Islet of Langerhans (tissue), 1 donor: ENCODE measurements at regions not wholly inside any gene's neighbourhood (a gene's known extent, or its start where the extent isn't known, plus 50 kb on each side); places are given as distances from the start of the nearest gene placed in this dataset.

Experiments
- FAIRE-seq: peaks from one replicate; lab custom pipeline; 2011; peaks lifted over from hg19 to GRCh38; lab: Jason Lieb, UNC

DNA sequence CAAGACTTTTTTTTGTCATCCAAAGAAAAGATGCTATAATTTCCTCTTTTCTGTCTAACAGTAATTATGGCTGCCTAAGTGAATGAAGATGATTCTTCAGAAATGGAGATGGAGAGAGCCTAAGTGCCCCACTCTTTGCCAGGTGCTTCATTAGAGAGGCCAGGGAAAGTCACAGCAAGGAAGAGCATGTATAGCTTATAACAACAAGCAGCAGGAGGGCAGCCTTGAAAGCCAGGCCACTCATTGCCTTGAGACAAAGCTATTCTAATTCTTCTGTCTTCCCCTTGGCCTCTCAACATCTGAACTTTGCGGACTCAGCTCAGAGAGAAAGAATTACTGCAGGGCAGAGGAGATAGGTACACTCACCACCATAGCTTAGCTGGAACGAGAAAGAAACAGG is 112.0 kb upstream of the ZNF366 start:
- no peak for FAIRE-seq

- FAIRE-seq, result no peak
Observed at GRCh38 chr5:72618708-72619107, 111.5 kb upstream of the ZNF366 start.

DNA sequence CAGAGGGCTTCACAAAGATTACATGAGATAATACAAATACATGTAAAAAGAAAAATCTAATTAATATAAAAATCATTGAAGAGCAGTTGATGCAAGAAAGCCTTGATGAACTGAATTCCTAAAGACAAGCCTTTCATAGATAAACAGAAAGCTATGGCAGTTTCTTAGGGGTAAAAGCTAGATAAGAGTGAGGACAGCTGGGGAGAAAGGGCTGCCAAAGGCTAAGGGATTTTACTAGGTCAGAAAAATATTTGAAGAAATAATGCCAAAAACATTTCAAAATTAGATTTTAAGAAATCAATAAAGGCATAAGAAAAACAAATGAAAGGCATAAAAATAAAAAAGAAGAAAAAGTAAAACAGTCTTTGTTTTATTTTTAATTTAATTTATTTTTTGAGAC is 107.9 kb upstream of the ZNF366 start:
- no peak for FAIRE-seq

- no peak for FAIRE-seq
Observed at GRCh38 chr5:72613515-72613914, 106.3 kb upstream of the ZNF366 start.

DNA sequence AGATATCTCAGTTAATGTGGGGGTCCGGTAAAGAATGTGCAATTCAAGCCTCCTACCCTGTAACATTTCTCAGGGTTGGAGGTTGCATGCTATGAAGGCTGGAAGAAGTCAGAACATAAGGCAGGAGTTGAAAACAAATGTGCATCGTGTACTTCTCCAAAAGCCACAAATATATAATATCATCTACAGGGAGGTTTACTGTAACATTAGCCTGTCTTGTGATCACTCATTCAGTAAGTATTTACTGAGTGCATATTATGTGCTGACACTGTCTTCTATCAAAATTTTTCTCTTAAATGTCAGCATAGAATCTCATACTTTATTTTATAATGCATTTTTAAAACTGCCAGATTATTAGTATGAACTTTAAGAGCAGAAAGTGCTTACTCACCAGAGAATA is 105.6 kb upstream of the ZNF366 start:
- FAIRE-seq, result no peak

DNA sequence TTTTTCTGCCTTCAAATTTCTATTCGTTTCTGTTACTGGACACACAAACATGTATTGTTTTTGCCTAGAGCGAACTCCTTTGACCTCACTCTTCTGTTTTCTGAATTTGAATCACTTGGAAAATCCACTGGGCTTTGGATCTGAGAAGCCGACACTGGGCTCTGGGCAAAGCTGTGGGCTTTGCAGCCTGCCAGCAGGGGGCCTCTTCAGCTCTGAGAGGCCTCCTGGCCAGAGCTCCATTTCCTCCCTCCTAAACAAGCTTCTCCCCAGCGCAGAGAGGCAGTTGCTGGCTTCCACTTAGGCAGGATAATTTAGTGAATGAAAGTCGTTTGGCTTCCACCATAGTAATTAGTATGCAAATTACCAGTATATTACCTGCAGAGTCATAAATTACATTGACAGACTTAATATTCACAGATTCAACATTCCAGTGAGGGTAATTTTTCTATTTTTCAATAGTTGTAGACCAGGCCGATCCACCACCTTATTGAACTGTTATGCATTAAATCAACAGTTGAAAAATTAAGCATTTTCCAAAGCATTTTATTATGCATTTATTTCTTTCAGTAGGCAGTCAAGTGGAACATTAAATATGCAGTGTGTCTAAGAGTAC is 104.0 kb upstream of the ZNF366 start:
- no peak for FAIRE-seq

GRCh38 chr5:72608926-72609325 is 101.7 kb upstream of the ZNF366 start:
- no peak for FAIRE-seq

DNA sequence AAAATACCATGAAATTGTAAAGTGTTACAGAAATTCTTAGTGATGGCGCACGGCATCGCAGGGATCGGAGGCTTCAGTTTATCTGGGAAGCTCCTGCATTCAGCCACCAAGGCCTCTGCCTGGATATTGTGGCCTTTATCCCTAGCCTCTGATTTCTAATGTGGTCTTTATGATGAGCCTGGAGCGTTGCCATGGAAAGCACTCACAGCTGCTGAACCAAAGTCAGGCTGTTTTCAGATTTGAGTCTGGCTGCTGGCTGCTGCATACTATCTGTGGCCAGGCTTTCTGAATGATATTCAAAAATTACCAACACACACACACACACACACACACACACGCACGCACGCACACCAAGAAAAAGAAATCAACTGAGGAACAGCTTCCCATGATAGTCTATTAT is 101.1 kb upstream of the ZNF366 start:
- FAIRE-seq, result no peak

DNA sequence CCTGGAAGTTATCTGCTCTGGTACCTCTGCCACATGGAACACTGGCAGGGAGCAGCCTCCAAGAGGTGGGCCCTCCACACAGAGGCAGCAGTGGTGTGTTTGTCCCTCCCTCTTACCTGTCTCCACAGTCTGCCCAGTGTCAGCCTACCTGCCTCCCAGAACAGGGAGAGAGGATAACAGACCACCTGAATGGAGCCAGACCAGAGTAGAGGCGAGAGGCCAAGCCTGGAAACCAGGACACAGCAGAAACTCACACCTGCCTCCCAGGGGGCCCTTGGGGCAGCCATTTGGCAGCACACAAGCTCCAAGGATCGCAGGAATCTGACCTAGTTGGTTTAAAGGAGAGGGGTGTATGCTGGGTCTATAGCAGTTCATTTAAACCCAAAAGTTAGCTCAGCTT is 100.2 kb upstream of the ZNF366 start:
- no peak for FAIRE-seq

DNA sequence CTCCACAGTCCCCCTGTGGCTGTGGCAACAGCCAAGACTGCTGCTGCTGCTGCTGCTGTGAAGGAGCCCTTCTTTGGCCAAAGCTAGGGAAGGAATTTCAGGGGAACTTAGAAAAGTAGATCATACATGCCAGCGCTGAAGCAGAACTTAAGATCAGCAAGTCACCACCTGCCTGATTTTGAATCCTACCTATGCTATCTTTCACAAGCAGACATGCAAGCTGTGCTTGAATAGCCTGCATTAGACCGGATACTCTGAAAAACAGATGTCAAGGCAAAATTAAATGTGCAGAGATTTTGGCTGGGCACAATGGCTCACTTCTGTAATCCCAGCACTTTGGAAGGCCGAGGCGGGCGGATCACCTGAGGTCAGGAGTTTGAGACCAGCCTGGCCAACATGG is 99.3 kb upstream of the ZNF366 start:
- no peak for FAIRE-seq

DNA sequence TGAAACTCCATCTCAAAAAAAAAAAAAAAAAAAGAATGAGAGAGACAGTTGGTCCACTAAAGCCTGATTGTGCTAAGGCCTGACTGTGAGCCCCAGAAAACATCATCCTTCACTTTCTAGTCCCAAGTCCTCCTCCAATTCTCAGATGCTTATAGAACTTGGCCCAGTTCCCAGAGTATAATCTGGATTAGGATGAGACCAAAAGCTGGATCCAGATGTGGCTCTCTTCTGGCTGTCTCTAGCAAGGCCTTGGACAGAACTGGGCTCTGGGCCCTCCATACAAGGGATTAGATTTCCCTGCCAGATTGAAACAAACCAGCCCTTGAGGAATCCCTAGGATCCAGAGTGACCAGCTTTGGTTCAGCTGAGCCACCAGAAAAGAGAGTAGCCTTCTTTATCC is 98.4 kb upstream of the ZNF366 start:
- no peak for FAIRE-seq

DNA sequence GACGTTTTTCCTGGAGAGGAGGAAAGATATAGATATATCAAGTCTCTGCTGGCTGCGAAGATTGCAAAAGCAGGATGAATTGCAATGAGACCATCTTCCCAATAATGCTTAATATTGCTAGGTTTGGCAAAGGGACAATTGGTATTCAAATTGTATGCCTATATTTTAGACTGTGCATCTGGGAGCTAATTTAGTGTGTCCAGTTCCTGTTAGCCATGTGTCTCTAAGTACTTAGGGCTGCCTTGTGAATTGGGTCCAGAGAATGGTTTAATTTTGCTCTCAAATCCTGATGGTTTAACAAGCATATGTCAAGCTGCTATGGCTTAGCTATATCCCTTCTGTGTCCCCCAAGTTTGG is 97.6 kb upstream of the ZNF366 start:
- no peak for FAIRE-seq

GRCh38 chr5:72604111-72604797 is 97.0 kb upstream of the ZNF366 start:
- FAIRE-seq, result no peak

- FAIRE-seq, result no peak
Observed at GRCh38 chr5:72602696-72603685, 95.8 kb upstream of the ZNF366 start.

- no peak for FAIRE-seq
Observed at GRCh38 chr5:72601861-72602260, 94.7 kb upstream of the ZNF366 start.

GRCh38 chr5:72600391-72600981 is 93.3 kb upstream of the ZNF366 start:
- no peak for FAIRE-seq

- no peak for FAIRE-seq
Observed at GRCh38 chr5:72599519-72600370, 92.5 kb upstream of the ZNF366 start.

- FAIRE-seq, result no peak
Observed at GRCh38 chr5:72599065-72599433, 91.8 kb upstream of the ZNF366 start.

DNA sequence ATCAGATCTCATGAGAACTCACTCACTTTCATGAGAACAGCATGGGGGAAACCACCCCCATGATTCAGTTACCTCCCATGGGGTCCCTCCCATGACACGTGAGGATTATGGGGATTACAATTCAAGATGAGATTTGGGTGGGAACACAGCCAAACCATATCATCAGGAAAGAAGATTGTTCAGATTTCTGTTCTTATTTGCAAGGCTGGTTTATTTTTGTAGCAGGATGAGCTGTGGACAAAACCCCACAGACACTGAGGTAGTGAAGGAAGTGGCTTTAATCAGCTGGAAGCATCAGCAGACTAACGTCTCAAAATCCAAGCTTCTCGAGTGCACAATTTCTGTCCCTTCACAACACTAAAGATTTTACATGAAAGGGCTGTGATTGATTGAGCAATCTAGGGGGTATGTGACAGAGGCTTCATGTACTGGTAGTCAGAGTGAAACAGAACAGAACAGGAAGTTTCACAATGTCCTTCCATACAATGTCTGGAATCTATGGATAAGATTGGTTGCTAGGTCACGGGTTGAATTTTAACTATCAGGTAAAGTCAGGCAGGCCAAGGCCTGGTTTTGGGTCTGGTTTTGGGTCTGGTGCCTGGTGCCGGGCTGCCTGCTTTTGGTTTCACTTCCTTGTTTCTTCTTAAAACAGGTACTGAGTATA is 91.3 kb upstream of the ZNF366 start:
- FAIRE-seq, result no peak

DNA sequence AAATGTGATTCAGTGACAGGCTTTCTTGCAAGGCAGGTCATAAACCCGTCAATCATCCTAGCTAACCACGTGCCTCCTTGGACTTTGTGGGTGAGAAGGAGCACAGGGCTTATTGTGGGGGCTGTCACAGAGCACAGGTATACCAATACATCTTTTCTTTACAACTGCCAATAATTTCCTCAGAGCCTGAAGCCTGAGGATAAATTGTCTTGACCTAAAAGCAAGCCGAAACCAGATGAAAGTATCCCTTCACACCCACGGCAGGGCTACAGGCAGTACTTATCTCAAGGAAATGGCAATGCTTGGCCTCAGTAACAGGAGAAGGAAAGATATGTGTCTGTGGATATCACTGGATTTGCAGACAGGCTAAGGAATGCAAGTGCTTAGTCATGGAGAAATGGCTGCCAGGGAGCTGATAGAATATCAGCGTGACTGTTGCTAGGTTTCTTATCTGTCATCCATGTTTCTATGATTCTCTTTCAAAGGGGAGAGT is 90.3 kb upstream of the ZNF366 start:
- no peak for FAIRE-seq

DNA sequence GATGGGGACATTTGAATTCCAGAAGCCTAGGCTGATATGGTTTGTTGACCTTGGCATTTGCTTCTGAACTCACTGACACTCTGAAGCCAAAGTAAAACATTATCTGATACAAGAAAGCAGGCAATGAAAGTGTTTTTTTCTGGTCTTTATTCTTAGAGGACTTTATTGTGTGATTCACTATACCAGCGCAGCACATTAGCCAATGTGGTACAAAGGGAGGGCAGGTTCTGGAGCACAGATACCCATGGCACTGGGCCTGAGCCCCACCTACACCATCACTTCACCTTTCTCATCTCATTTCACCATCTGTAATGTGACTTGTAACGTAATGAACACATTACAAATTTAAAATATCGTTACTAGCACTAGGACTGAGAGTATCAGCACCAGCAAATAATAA is 89.7 kb upstream of the ZNF366 start:
- no peak for FAIRE-seq
